GM21717 (cell line): ENCODE measurements at regions not wholly inside any gene's neighbourhood (a gene's known extent, or its start where the extent isn't known, plus 50 kb on each side); places are given as distances from the start of the nearest gene placed in this dataset.
"Not testable (repeated sequence)": the region's sequence is repeated elsewhere in the genome, so short reads cannot be mapped to it uniquely, and the experiment has no call there.

ENCODE experiments used
- ATAC-seq: cut with Tn5 transposase; IDR thresholded peaks from one replicate; pipeline ENCODE4 v1.9.1; 2021; ENCODE audit warnings: mild to moderate bottlenecking, moderate library complexity; ENCODE audit not compliant: unreplicated experiment

DNA sequence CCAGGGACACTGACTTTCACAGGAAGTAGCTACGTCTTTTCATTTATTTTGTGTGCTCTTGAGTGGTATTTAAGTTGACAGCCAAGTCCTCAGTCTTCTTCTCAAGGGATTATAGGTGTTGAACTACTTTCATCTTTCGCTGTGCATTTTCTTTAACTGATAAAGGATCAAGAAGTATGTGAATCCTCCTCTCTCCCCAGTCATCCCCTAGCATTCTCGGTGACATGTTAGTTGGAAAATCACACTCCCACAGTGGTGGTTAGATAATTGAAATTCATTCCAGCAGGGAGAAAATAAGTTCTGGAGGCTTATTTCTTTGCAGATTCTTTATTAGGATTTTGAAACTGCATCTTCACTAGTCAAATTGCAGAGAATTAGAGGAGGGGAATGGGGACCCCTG lies 569.4 kb downstream of the MEI4 start:
- ATAC-seq: no peak

DNA sequence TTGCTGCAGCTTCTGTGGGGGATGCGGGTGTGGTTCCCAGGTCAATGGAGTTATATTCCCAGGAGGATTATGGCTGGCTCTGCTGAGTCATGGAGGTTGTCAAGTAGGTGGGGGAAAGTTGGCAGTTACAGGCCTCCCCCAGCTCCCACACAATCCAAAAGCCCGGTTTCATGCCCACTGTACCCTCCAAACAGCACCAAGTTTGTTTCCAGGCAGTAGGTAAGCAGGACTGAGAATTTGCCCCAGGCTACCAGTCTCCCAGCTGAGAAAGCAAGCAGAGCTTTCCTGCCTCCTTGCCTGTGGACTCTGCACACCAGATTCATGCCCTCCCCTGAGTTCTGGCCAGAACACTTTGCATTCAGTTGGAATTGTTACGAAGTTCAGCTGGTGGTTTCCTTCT lies 578.2 kb downstream of the MEI4 start:
- no peak for ATAC-seq

DNA sequence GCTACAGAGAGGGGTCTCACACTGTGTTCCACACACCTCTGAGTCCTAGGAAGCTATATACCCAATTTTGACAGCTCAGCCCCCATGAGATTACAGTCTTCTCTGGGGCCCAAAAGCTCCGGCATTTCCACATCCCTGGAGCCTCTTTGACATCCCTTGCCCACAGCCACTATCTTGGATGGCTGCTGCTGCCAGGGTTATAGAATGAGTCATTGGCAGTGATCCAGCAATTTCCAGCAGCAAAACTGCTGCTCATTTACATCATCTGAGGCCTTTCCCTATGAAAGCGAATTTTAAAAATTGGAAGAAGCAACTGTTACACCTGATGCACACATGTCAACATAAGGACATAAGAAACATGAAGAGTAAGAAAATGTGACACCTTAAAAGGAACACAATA lies 590.7 kb downstream of the MEI4 start:
- ATAC-seq: no peak

DNA sequence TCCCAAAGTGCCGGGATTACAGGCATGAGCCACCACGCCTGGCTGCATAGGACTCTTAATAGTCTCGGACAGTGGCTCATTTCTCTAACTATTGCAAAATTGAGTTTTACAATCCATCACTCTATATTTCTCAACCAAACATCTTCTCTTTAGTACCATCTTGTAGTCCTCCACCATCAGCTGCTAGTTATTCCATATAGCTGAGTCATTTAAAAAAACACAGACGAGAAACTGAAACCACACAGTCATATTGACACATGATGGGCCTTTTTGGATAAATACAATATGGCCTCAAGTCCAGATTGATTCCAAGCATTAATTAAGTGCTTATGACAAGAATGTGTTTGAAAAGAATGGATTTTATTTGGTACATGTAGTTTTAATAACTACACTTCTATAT lies 599.1 kb downstream of the MEI4 start:
- ATAC-seq: no peak

DNA sequence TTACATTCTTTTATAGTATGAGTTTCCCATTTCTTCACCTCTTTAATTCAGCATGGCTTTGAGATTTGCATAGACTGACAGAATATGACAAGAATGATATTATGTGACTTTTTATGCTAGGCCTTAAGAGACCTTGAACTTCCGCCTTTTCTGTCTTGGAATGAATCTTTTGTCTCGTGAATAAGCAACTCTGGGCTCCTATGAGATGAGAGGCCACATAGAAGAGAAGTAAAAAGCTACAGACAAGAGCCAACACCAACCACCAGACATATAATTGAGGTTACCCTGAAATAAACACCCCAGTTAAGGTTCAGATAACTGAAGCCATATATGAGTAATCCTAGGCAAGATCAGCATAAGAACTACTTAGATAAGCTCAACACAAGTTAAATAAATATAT lies 600.8 kb downstream of the MEI4 start:
- no peak for ATAC-seq

DNA sequence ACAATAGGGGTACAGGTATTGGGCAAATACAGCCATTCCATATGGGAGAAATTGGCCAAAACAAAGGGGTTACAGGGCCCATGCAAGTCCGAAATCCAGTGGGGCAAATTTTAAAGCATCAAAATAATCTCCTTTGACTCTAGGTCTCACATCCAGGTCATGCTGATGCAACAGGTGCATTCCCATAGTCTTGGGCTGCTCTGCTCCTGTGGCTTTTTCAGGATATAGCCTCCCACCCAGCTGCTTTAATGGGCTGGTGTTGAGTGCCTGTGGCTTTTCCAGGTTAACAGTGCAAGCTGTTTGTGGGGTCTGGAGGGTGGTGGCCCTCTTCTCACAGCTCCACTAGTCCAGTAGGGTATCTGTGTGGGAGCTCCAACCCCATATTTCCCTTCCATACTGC lies 607.1 kb downstream of the MEI4 start:
- ATAC-seq: no peak

DNA sequence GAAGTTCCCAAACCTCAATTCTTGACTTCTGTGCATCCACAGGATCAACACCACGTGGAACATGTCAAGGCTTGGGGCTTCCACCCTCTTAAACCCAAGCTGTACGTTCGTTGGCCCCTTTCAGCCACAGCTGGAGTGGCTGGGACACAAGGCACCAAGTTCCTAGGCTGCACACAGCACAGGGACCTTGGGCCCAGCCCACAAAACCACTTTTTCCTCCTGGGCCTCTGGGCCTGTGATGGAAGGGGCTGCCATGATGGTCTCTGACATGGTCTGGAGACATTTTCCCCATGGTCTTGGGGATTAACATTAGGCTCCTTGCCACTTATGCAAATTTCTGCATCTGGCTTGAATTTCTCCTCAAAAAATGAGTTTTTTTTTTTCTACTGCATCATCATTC lies 606.9 kb upstream of the IRAK1BP1 start:
- ATAC-seq: not testable (repeated sequence)

DNA sequence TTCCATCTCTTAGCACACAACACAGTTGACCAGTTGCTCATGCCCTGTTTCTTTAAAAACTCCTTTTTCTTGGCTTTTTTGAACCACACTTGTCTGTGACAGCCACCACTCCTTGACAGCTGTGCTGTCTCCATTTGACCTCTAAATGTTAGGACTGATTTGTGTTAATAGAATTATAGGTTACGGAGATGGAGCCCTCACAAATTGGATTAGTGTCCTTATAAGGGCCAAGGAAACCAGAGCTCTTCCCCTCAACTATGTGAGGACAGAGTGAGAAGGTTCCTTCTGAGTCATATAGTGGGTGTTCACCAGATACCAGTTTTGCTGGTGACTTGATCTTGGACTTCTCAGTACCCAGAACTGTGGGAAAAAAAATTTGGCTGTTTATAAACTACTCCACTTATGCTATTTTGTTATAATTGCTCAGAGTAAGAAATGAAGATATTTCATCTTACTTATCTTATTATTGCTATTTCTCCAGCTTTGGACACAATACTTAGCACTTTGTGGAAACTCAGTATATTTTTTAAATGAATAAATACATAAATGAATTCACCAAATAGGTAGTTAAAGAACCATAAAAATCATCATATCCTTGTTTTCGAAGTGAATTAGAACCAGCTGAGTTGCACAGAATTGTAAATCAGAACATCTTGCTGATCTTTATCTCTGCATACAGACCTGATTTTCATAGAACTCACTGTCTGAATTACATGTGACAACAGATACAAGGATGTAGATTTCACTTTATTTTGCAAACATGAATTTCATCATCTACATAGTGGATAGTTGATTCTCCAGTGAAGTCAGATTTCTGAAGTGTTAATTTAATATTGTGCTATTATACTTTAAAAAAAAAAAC lies 598.5 kb upstream of the IRAK1BP1 start:
- no peak for ATAC-seq

DNA sequence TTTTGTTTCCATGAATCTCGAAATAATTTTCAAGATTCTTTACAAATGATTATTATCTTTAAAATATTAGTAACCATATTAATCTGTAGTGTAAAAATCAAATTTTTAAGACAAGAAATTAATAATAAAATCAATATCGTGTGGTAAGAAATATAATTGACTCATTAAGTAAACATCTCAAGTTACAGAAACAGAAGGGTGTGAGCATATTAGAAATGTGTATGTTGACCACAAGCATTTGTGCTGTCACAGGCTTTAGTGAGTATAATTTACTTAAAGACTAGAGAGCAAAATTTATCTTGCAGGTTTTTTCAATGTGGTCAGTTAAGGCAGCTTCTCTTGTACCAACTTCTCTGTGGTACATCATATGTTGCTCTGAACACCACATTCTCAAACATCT lies 566.5 kb upstream of the IRAK1BP1 start:
- ATAC-seq: no peak

DNA sequence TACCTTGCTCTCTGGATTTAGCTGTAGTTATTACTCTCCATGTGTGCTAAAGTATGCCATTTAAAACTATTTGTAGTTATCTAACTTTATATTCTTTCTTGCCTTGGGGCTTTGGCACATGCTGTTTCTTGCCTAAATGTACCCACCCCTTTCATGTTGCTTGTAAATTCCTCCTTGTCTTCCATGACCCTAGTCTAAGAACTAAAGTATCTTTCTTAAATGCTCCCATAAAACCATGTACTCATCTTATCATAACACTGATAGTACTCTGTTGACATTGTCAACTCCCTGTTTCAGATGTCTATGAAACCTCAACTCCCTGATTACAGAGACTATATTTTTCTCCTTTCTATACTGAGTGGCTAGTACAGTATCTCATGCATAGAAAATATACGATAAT lies 564.9 kb upstream of the IRAK1BP1 start:
- no peak for ATAC-seq

DNA sequence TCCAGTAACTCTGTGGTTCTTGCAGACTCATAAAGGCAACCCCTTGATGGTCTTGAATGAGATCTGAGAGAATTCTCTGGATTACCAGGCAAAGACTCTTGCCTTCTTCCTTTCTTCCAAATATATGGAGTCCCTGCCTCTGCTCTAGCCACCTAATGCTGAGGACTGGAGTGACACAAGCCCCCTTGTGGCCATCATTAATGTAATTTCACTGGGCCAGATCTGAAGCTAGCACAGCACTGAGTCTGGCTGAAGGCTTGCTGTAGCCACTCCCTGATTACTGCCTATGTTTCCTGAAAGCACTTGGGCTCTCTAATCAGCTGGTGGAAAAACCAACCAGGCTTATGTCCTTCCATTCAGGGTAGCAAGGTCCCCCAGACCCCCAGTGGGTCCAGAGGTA lies 559.3 kb upstream of the IRAK1BP1 start:
- ATAC-seq: no peak

DNA sequence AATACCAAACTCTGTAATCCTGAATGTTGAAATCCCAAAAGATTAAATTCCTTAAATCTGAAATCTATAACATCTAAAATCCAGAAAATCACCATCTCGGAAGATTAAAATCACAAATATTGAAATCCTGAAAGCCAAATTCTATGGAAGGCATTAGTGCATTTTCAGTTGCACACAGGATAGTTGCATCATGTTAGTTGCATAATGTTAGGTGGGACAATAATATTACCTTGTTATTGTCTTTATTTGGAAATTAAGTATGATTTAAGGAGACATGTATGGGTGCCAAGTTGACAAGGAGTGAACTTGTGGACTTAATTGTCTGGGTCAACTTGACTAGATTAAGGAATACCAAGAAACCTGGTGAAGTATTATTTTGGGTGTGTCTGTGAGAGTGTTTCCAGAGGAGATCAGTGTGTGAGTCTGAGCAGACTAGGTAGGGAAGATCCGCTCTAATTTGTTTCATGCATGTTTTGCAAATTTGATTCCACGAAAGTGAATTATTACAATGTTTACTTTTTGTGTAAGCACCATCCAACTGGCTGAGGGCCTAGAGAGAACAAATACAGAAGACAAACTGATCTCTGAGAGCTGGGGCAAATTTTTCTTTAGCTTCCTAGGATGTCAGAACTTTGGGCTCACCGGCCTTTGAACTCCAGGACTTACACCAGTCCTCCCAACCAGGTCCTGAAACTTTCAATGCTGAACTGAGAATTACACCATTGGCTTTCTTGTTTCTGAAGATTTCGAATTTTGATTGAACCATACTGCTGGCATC lies 545.1 kb upstream of the IRAK1BP1 start:
- ATAC-seq: no peak

DNA sequence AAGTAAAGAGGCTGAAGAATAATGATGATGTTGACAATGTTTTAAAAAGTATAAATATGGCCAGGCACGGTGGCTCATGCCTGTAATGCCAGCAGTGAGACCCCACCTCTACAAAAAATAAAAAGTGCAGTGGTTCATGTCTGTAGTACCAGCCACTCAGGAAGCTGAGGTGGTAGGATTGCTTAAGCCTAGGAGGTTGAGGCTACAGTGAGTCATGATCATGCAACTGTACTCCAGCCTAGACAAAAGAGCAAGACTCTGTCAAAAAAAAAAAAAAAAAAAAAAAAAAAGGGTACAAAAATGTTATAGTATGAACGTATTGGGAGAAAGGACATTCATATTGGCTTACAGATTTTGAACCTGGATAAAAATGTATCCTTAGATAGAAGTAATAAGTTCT lies 543.1 kb upstream of the IRAK1BP1 start:
- ATAC-seq: no peak

DNA sequence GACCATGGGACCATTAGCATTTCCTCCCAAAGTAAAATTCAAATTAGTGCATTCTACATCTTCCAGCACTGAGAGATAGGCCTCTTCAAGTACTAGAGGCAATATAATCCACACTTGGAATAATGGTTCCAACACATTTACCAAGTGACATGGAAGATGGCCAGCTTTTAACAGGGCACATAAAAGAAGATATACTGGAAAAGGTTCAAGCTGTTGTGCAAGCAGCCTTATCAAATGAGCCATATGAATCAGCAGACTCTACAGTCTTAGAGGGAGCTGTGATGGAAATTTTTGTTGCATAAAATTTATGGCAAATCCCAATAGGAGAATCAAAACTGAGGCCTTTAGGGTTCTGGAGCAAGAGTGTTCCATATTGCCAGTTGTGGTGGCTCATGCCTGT lies 526.6 kb upstream of the IRAK1BP1 start:
- no peak for ATAC-seq

DNA sequence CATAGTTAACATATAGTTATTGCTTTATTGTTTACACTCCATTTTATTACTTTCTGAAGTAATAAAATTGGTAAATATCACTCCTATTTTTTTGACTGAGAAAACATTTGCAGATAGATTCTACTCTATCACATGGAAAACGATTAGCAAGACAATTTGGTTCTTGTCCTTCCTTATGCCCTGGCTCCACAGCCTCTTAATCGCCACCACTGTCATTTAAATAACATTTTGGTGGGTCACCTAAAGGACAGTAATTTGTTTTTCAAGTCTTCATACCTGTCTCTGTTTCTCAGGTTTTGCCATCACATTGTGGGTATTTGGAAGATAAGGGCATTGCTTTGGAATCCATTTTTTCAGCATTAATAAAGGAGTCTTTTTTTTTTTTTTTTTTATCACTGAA lies 521.5 kb upstream of the IRAK1BP1 start:
- no peak for ATAC-seq

DNA sequence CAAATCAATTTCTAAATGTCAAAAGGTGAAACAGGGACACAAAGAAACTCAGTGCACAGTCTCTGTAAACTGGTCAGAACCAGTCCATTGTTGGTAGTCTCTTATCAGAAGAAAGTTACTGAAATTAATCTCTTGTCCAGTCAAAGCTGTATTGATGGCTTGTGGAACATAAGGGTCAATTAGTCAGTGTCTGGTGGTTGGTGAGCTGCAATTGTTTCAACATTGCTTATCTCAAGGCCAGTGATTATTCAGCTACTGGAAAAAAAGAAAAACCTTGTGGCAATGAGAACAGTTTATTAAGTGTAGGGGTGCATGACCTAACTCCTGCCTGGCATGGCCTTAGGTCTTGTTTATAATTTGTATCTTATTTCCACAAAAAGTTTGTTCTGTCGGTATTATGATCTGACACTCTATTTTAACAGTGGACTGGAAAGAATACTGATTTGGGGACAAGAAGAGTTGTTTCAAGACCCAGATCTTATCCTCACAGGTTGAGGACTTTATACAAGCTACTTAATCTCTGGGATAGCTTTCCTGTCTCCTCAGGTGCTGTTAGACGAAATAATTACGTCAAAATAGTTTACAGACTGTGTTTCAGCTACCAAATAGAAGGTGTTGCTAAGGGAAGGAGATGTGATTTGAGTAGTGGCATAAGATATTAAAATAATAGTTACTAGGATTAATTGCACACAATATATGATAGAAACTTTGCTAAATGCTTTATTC lies 520.0 kb upstream of the IRAK1BP1 start:
- no peak for ATAC-seq

DNA sequence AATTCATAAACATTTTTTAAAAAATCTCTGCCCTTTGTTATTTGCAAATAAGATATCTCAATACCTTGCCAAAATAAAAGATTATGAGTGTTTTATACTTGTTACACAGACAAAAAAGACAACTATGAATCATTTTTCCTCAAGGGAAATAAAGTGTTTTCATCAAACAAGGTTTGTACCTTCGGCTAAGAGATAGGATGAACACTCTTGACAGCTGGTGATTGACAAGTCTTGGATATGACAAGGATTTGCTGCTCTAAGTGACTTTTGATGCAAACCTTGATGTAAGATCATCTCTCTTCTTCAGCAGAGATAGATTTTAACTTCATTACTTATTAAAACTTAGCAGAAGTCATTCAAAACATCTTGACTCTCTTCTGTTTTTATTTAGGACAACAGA lies 514.3 kb upstream of the IRAK1BP1 start:
- no peak for ATAC-seq

DNA sequence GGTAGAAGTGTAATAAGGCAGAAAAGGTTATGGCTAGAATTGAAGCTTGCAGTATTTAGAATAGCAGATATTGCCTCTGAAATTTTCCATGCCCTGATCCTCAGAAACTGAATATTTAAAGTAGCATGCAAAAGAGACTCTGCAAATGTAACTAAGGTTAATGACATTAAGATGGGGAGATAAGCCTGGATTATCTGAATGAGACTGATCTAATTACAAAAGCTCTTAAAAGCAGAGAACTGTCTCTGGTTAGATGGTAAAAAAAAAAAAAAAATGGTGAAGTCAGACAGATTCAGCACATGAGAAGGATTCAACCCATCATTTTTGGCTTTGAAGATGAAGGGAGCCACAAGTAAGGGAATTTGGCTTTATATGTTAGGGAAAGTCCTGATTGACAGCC lies 503.7 kb upstream of the IRAK1BP1 start:
- no peak for ATAC-seq

DNA sequence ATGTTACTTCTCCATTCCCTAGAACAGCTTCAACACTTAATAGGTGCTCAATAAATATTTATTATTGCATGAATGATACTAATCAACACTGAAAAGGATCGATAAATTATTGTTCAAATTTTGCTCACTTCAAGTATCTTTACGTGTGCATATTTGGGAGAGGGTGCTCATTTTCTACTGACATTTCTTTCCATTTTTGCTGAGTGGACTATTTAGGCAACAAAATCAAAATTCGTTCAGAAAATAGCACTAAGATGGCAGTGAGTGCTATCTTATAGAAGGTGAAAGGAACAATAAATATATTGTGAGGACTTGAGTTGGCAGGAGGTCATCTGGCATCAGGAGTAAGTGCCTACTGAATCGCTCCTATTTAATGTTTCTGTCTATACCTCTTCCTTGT lies 501.9 kb upstream of the IRAK1BP1 start:
- no peak for ATAC-seq

DNA sequence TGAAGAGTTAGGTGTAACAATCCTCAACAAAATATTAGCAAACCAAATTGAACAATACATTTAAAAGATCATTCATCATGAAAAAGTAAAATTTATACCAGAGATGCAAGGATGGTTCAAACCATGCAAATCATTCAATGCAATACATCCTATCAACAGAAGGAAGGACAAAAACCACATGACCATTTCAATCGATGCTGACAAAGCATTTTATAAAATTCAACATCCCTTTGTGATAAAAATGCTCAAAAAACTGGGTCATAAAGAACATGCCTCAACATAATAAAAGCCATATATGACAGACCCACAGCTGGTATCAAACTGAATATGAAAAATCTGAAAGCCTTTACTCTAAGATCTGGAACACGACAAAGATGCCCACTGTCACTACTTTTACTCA lies 490.3 kb upstream of the IRAK1BP1 start:
- no peak for ATAC-seq

DNA sequence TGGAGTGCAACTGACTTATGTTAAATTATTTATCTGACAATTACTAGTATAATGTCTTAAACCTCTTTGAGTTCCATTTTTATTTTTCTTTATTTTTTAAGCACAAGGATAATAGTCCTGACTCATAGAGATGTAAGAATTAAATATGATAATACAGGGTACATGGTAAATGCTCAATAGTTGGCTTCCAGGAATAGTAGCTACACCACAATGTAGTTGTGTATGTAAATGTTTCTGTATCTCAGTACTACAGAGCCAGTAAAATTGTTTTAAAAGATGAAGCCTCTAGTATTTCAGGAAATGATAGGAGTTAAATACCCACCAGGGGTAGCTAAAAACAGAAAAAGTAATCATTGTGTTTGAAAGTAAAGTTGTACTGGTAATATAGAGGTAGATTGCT lies 487.4 kb upstream of the IRAK1BP1 start:
- ATAC-seq: no peak

DNA sequence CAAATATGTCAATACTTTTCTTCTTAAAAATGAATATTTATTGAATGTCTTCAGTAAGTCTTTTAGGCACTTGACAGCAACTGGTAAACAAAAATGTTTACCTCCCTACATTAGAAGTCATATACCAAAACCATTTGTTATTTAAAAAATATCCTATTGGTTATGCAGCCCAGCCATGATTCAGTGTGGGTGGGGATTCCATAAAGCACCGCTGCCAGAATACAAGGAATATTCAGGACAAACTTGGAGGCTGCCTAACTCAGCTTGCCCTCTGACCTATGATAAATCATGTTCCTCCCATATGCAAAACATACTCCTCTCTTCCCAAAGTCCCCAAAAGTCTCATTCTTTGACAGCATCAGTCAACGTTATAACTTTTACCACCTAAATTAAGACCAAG lies 486.8 kb upstream of the IRAK1BP1 start:
- no peak for ATAC-seq
